ENCODE measurements at regions not wholly inside any gene's neighbourhood (a gene's known extent, or its start where the extent isn't known, plus 50 kb on each side); places are given as distances from the start of the nearest gene placed in this dataset.

- no peak for TF ChIP-seq TAF1 (IDR thresholded peaks at IDR 0.05; ENCODE audit: low read depth, low read length)
- TF ChIP-seq POLR2A (IDR thresholded peaks at IDR 0.05; ENCODE audit: low read depth, low read length) = no peak
- TF ChIP-seq POLR2AphosphoS5 (IDR thresholded peaks at IDR 0.05; ENCODE audit: low read depth, low read length) = no peak
- no peak for TF ChIP-seq SPI1 (IDR thresholded peaks at IDR 0.05; ENCODE audit: low read depth, low read length)
- no peak for TF ChIP-seq PAX5 (IDR thresholded peaks at IDR 0.05; ENCODE audit: insufficient read depth, low read length, severe bottlenecking)
- TF ChIP-seq POU2F2 (IDR thresholded peaks at IDR 0.05; ENCODE audit: low read depth, low read length) = no peak
These were observed 237.9 kb downstream of the DACT1 start for GRCh38 chr14:58875613-58876012.
